Stimulated activated CD8-positive, alpha-beta memory T cell treated with anti-CD3 and anti-CD28 coated beads, Interleukin-4, amount 100 ng/mL, for 24 hours (primary cell): ENCODE measurements at regions not wholly inside any gene's neighbourhood (a gene's known extent, or its start where the extent isn't known, plus 50 kb on each side); places are given as distances from the start of the nearest gene placed in this dataset.

Experiments used
- DNase-seq: peaks from one replicate; pipeline ENCODE4 v3.0.0-alpha.2; 2020; ENCODE audit warnings: low read depth

GRCh38 chr17:77854759-77855745 is 103.5 kb upstream of the TNRC6C start:
- no peak for DNase-seq

- no peak for DNase-seq
Observed at GRCh38 chr17:77856551-77857305, 101.8 kb upstream of the TNRC6C start.

GRCh38 chr17:77857306-77857555 is 101.3 kb upstream of the TNRC6C start:
- DNase-seq, result no peak

- DNase-seq, result no peak
Observed at GRCh38 chr17:77857613-77858012, 100.9 kb upstream of the TNRC6C start.

GRCh38 chr17:77858291-77859034 is 100.0 kb upstream of the TNRC6C start:
- DNase-seq, result no peak

DNA sequence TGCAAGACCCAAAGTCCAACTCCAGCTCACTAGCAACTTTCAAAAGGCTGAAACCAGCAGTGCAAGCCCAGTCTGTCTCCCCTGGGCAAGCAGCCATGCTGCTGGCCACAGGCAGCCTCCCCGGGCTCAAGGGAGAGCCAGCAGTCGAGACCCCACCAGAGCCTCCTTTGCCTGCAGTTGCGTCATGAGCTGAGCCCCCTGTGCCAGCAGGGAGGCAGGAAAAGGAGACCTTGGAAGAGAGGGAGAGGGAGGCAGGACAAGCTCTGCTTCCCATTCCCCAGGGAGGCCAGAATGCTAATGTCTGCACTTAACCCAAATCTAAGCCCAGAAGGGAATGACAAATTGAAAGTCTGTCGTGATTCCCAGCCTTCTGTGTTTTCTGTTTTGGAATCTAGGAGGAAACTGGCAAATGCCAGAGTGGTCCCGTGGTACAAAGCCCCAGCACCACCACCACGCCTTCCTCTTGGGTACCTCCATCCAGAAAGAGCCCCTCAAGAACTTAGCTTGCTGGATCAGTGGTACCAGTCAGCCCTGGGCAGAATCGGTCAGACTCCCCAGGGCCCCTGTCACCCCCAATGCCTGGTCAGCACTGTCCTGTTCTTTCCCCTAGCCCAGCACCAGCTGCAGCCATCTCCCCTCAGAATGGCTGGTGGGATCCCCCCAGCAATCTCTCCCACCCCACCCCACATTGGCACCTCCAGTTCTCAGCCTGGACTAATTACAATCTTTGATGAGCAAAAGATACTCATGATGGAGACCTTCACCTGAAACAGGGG is 99.3 kb upstream of the TNRC6C start:
- no peak for DNase-seq

DNA sequence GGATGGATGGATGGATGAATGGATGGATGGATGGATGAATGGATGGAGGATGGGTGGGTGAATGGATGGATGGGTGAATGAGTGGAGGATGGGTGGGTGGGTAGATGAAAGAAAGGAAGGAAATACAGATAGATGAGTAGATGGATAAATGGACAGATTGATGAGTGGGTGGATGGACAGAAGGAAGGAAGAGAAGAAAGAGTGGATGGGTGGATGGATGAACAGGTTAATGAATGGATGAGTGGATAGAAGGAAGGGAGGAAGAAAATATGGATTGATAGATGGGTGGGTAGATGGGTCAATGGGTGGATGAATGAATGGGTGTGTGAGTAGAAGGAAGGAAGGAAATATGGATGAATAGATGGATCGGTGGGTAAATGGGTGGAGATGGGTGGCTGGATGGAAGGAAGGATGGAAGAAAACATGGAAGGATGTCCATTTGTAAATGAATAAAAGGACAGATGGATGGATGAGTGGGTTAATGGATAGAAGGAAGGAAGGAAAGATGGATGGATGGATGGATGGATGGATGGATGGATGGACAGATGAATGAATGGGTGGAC is 97.3 kb upstream of the TNRC6C start:
- no peak for DNase-seq

DNA sequence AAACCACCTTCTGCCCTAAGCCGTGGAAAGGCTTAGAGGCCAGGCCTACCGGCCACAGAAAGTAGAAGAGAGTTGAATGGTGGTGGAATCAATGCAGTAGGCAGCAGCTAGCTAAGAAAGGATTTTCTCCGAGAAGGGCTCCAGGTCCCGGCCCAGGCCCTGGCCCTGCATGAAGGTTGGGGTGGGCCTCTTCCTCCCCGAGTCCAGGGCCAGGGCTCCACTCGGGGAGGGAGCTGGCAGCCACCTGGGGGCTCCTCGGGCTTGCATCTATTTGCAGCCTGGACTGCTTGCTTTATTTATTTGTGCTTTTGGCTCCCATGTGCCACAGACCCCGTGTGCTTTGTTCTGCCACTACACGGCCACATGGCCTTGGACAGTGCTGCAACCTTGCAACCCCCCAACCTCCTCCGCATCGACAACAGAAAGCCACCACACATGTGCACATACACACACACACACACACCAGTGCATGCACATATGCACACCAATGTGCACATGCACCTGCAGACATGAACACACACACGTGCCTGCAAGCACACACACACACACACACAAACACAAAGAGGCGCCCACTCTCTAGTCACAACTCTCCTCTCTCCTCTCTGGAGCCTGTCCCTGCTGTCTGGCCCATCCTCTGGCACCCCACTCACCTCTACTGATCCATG is 96.4 kb upstream of the TNRC6C start:
- DNase-seq, result no peak

DNA sequence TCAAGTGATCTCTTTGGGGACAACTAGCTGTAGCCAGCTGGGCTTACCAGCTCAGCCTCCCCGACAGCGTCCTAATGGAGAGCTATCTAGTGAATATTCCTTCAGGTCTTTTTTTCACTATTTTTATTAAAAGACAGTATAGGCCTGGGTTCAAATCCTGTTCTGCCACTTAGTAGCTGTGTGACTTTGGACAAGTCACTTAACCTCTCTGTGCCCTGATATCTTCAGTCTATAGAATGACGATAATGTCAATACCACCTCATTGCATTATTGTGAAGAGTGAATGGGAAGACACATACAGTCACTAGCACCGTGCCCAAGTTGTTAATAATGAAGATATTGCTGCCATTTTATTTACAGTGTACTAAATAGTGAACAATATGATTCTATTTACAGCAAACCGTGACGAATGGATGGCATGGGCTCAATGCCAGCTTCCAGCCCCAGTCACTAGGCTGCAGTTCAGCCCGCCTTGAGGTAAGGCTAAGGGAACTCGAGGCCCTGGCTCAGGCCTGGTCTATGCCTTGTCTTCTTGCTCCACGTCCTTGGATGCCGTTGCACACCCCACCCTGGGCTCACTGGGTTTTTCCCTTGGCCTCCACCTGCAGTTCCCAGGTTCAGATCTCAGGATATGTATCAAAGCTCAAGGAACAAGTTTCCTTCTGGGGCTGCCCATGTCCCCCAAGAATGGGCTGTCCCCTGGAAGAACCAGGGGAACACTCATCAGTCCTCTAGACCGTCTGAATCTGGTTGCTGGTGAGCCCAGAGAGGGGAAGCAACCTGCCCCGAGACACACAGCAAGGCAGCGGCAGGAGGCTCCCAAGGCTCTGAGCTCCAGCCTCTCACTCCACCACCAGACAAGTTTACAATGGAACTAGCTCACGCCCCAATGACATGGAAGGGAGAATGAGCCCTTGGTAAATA is 95.4 kb upstream of the TNRC6C start:
- DNase-seq, result no peak

DNA sequence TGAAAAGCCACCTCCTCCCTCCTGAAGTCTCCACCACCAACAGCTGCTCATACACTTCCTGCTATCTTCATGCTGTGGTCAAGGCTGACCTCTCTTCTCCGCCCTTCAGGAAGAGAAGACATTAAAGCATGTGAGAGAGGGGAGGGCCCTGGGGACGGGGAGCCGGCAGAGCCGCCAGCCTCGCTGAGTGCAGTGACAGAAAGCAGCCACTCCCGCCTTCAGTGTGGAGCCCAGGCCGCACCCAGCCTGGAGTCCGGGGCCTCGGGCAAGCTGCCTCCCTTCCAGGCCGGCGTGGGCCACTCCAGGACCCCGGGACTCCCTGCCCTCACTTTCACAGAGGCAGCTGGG is 94.7 kb upstream of the TNRC6C start:
- no peak for DNase-seq

DNA sequence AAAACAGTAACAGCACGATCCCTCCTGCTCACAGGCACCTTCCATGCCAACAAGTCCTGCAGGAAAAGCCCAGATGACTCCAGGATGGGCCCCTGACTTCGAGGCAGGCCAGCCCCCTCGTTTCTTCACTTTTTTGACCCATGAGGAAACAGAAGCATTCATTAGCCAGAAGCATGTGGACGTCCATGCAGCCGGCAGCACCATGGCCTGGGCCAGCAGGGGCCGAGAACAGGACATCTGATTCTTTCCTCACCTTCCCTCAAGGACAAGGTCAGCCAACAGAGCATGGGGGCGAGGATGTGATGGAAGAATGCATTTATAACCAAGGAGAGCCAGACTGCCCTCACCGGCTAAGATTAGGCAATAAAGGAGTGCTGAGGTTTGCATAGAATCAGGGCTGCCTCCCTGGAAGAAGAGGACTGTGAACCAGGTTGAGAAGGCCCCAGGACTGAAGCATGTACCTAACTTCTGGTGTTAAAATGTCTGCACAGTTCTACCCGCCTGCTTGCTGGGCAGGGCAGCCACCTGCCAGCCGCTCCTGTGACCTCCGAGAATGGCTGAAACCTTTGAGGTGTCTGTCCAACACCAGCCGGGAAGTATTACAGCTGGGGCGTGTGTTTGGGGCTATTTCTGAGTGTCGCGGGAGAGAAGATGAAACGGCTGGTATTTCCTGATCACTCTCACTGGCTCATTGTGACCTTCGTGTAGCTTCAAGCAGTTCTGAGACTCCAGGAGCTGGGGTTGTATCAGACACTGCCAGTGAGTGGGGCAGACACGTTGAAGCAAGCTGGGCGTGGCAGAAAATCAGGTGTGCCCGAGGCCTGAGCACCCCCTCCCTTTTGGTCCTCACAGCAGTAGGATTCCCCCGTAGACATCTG is 94.0 kb upstream of the TNRC6C start:
- DNase-seq, result no peak

DNA sequence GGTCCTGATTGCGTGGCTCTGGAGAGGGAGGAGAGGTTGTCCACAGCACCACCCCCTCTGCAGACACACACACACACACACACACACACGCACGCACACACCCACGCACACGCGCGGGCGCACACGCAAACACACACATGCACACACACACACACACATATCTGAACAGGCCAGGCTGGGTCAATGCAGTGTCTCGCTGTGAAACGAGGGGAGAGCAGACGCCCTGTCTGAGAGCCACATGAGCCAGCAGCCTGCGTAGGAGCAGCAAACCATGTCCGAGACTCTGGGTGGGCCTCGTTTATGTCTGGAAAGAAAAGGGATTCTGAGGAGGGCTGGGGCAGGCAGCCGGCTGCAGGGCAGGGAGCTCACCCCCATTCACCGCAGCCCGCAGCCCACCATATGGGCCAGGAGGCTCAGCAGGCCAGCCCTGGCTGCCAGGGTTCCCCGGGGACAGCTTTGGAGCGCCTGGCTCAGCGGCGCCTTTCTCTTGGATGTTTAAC is 93.3 kb upstream of the TNRC6C start:
- no peak for DNase-seq

DNA sequence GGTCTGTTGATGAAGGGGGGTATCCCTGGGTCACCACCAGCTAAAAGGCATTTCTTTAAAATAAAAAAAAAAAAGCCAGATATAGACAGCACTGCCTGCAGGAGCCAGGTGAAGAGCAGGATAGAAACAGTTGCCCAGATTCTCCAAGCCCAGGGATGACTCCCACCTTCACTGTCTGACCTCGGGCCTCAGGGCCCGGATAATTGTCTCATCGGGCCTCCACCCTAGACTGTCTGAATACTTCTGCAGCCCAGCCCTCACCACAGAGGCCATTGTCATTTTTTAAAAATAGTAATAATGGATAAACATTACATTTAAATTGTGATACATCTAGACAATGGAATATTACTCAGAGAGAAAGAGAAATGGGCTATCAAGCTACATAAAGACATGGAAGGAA is 92.8 kb upstream of the TNRC6C start:
- DNase-seq, result no peak

DNA sequence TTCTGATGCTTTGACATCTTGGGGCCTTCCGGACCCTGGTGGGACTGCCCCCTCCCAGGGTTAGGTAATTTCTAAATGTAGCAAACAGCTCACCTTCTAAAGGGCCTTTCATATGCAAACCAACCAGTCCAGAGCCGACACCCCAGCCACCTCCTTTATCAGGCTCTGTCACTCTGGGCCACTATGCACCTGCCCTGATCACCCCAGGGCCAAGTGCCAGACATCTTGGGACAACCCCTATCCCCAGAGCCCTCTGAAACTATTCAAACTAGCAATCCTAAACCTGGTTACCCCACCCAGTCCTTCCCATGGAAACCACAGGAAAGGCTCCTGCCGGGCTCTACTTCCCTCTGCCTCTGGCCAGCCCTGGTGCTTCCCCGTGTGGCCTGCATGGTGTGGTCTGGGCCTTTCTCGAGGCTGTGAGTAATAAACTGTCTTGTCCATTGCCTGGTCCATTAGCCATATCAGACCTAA is 91.2 kb upstream of the TNRC6C start:
- no peak for DNase-seq

- no peak for DNase-seq
Observed at GRCh38 chr17:77867976-77868713, 90.4 kb upstream of the TNRC6C start.

- no peak for DNase-seq
Observed at GRCh38 chr17:77869041-77869599, 89.4 kb upstream of the TNRC6C start.

DNA sequence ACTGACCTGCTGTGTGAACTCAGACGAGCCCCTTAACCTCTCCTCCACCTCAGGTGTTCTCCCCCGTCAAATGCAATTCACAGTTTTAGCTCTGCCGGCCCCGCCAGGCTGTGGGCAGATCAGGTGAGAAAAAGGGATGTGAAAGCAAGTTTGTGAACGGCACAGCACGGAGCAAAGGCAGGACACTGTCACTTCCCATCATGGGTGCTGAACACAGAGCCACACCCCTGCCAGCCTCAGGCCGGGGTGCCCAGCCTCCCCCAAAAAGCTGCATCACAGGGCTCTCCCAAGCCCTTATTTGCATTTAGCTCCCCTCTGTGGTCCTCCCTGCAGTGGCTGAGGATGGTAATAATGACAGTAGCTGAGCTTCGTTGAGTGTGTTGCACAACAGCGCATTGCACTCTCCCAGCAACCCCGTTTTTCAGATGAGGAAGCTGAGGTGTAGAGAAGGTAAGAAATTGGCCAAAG is 88.8 kb upstream of the TNRC6C start:
- DNase-seq, result no peak

- no peak for DNase-seq
Observed at GRCh38 chr17:77872199-77872598, 86.3 kb upstream of the TNRC6C start.
